Upper lobe of right lung (tissue), 1 donor: ENCODE measurements at regions not wholly inside any gene's neighbourhood (a gene's known extent, or its start where the extent isn't known, plus 50 kb on each side); places are given as distances from the start of the nearest gene placed in this dataset.

Source experiments
- ATAC-seq: fragments of 200-7000 bp; cut with Tn5 transposase; one replicate; pipeline ENCODE4 v1.9.1; 2020; ENCODE audit warnings: mild to moderate bottlenecking, moderate library complexity
- DNase-seq: peaks from one replicate; pipeline ENCODE4 v3.0.0-alpha.2; 2020
- H3K27ac ChIP-seq: fragments of 200-600 bp; one replicate; pipeline ENCODE4 v1.8.0; 2022
- H3K27me3 ChIP-seq: fragments of 200-600 bp; one replicate; pipeline ENCODE4 v1.8.0; 2022; ENCODE audit warnings: mild to moderate bottlenecking
- H3K36me3 ChIP-seq: fragments of 200-600 bp; one replicate; pipeline ENCODE4 v1.8.0; 2022
- H3K4me1 ChIP-seq: fragments of 200-600 bp; one replicate; pipeline ENCODE4 v1.8.0; 2022
- H3K4me3 ChIP-seq: fragments of 200-600 bp; one replicate; pipeline ENCODE4 v1.8.0; 2022; ENCODE audit warnings: mild to moderate bottlenecking
- H3K9me3 ChIP-seq: fragments of 200-600 bp; one replicate; pipeline ENCODE4 v1.8.0; 2022
- intact Hi-C: fragments of 100-400 bp; cut with DNase I; formaldehyde crosslinking; loops from one replicate; pipeline ENCODE4 v1.11.0; 2022
- TF ChIP-seq, protein P1 (sequence below): fragments of 200-600 bp; IDR thresholded peaks from one replicate; pipeline ENCODE4 v1.8.0; 2022; ENCODE audit warnings: antibody characterized with exemption
- donor health status: DM: no; HTN: yes; CAD: no; lungs with severe emphysema.

DNA sequence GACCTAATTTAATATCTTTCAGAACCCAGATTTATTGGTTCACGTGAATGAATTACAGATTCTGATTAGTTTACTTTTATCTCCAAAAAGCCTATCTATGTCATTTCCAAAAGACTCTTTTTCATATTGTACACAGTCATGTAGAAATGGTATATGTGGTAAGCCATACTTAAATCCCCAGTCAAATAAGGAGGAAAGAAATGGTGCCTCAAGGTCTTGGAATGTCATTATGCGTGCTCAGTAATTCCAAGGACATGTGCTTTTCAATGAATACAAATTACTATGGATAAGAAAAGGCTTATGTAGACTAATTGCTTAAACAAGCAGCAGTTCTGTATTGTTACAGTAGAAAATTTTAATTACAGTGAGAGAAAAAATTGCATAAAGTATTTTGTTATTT lies 64.1 kb upstream of the TYRP1 start:
- no peak overlapping the region for H3K4me3 ChIP-seq
- no peak for ATAC-seq
- H3K27me3 ChIP-seq = no peaks in the 10 kb centered on the region
- no peaks in the 10 kb centered on the region for H3K36me3 ChIP-seq
- no peak overlapping the region for H3K27ac ChIP-seq
- H3K9me3 ChIP-seq = no peaks in the 10 kb centered on the region
- intact Hi-C loops = no loop called here
- no peaks in the 10 kb centered on the region for H3K4me1 ChIP-seq
- DNase-seq = no peak
- TF ChIP-seq, protein P1, sequence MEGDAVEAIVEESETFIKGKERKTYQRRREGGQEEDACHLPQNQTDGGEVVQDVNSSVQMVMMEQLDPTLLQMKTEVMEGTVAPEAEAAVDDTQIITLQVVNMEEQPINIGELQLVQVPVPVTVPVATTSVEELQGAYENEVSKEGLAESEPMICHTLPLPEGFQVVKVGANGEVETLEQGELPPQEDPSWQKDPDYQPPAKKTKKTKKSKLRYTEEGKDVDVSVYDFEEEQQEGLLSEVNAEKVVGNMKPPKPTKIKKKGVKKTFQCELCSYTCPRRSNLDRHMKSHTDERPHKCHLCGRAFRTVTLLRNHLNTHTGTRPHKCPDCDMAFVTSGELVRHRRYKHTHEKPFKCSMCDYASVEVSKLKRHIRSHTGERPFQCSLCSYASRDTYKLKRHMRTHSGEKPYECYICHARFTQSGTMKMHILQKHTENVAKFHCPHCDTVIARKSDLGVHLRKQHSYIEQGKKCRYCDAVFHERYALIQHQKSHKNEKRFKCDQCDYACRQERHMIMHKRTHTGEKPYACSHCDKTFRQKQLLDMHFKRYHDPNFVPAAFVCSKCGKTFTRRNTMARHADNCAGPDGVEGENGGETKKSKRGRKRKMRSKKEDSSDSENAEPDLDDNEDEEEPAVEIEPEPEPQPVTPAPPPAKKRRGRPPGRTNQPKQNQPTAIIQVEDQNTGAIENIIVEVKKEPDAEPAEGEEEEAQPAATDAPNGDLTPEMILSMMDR = no peak

DNA sequence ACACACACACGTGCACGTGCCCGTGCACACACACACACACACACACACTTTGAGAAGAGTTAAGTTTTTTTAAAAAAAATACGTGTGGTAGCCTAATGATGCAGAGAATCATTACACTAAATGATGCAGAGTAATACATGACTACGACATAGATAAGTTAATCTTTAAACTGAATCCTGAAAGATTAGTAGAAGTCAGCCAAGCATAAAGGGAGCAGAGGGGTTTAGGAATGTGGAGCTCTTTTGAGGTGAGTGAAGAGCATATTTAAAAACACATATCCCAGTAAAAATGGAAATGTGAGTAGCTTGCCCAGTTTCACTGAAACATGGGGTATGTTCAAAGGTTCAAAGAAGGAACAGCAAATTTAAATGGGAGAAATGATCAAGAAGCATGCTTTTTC lies 61.3 kb upstream of the TYRP1 start:
- Histone ChIP-seq H3K27ac (no peak overlapping the region), H3K4me3 (no peak overlapping the region), H3K4me1 (no peaks in the 10 kb centered on the region), H3K27me3 (no peaks in the 10 kb centered on the region), H3K9me3 (no peaks in the 10 kb centered on the region), H3K36me3 (no peaks in the 10 kb centered on the region)
- no peak for DNase-seq
- TF ChIP-seq, protein P1 = no peak
- intact Hi-C loops = no loop called here
- ATAC-seq = no peak

DNA sequence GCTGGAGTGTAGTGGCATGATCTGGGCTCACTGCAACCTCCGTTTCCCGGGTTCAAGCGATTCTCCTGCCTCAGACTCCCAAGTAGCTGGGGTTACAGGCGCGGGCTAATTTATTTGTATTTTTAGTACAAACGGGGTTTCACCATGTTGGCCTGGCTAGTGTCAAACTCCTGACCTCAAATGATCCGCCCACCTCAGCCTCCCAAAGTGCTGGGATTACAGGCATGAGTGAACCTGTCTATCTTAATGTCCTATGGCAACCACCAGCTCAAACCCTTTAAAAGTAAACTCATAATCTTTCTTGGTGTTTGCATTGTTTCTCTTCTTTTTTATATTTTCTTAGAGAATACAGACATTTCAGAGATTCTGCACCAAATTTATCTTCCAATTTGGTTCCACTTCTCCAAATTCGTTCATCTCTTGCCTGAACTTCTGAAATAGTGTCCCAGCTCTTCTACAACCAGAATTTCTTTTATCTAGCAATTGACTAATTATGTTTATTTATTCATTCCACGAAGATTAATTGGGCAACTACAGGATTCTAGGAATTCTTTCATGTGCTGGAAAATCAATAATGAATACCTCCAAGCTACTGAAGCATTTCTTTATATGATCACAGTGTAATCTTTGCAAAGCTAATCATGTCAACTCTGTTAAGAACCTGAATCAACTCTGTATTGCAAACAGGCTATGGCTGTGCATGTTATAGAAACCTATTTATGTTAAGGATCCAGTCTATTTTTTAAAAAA lies 60.0 kb upstream of the TYRP1 start:
- DNase-seq = no peak
- ATAC-seq = no peak
- Histone ChIP-seq H3K4me3 (no peak overlapping the region), H3K36me3 (no peaks in the 10 kb centered on the region), H3K27ac (no peak overlapping the region), H3K9me3 (no peaks in the 10 kb centered on the region), H3K27me3 (no peaks in the 10 kb centered on the region), H3K4me1 (no peaks in the 10 kb centered on the region)
- TF ChIP-seq, protein P1 = no peak
- intact Hi-C loops = no loop called here

DNA sequence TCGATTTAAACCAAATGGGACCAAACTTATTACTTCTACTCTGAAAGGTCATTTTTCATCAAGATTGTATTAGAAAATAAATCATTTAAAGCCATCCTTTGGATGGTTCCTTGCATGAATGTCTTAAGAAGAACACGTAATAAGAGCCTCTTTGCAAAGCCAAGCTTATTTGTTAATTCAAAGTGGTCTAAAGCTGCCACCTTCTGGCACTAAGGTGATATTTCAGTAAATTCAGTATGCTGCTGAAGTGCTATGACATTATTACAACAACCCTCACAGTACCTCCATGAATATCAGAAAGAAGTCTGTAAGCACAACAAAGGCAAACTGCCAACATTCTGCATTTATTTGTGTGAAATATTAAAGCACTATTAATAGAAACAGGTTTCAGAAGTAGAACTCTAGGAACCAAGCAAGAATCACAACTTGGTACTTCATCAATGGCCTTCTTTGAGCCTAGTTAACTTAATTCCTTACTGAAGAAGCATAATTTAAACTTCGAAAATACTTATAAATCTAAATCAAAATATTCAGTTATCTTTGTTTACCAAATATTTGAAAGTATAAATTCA lies 53.1 kb upstream of the TYRP1 start:
- ATAC-seq (peak; percentile 60), DNase-seq (no peak)
- Histone ChIP-seq H3K4me1 (no peaks in the 10 kb centered on the region), H3K36me3 (no peaks in the 10 kb centered on the region), H3K4me3 (no peak overlapping the region), H3K27me3 (no peaks in the 10 kb centered on the region), H3K27ac (no peak overlapping the region), H3K9me3 (no peaks in the 10 kb centered on the region)
- intact Hi-C loops = no loop called here
- TF ChIP-seq, protein P1 = peak; percentile 46

DNA sequence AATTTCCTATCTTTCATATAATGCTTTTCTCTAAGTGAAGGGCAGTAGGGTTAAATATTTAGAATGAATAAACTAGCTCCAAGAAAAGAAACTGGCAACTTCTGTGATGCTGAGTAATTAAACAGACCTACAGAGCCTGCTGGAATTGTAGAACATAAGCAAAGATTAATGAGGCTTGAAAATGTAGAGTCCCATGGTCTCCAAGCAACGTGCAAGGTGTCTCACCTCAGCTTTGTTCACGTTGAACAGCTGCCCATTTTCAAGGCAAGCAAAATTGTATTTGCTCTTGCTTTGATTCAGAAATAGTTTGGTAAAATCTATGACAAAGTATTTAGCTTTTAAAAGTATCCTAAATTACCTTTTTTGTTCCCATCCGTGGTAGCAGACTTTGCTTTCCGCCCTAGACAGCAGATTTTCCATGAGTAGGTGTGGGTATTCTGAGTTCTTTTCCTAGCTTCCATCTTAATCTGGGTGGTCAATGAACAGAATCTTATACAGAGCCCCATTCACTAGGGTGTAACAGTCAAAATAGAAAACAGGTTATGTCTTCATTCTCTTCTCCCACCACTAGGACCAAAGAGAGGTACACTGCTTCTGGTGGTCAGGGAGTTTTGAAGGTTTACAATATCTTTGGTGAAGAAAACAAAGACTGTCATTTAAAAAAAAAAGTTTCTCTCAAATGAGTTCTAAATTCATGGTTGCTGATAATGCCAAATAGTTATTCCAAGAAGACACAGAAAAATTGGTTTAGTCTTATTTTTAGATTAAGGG lies 52.1 kb upstream of the TYRP1 start:
- Histone ChIP-seq H3K27ac (no peak overlapping the region), H3K36me3 (no peaks in the 10 kb centered on the region), H3K4me1 (no peaks in the 10 kb centered on the region), H3K27me3 (no peaks in the 10 kb centered on the region), H3K4me3 (no peak overlapping the region), H3K9me3 (no peaks in the 10 kb centered on the region)
- ATAC-seq (no peak), DNase-seq (no peak)
- intact Hi-C loops = no loop called here
- TF ChIP-seq, protein P1 = no peak
